ENCODE measurements at regions not wholly inside any gene's neighbourhood (a gene's known extent, or its start where the extent isn't known, plus 50 kb on each side); places are given as distances from the start of the nearest gene placed in this dataset.

DNA sequence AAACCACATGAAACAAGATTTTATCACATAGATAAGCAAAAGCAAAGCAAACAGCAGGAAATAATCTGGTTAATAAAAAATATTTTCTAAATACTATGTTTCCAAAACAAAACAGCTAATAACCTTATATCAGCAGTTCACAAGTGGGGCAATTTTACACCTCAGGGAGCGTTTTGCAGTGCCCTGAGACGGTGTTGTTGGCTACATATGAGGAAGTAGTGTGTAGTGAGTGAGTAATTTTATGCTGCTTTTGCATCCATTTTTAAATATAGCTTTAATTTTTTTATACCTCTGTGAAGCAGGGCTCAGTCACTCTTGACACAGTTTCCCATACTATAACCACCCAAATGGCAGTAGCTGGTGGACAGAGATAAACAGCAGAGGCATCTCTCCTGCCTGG lies 438.5 kb upstream of the B3GAT1 start:
- TF ChIP-seq OSR1 (CRISPR knock-in tag; IDR thresholded peaks at IDR 0.05) (no peak), CSRNP3 (CRISPR knock-in tag; IDR thresholded peaks at IDR 0.05) (no peak), BACH2 (CRISPR knock-in tag; IDR thresholded peaks at IDR 0.05; ENCODE audit: borderline replicate concordance) (no peak), ZNF565 (CRISPR knock-in tag; conservative IDR thresholded peaks at IDR 0.05; ENCODE audit: low read depth) (no peak), ZNF8 (CRISPR knock-in tag; IDR thresholded peaks at IDR 0.05) (no peak), PPARA (CRISPR knock-in tag; IDR thresholded peaks at IDR 0.05; ENCODE audit: borderline replicate concordance) (no peak), ZNF70 (CRISPR knock-in tag; IDR thresholded peaks at IDR 0.05) (no peak), ARNTL (CRISPR knock-in tag; IDR thresholded peaks at IDR 0.05; ENCODE audit: borderline replicate concordance, low read depth) (no peak), PATZ1 (CRISPR knock-in tag; IDR thresholded peaks at IDR 0.05; ENCODE audit: borderline replicate concordance) (no peak), ZFP30 (CRISPR knock-in tag; IDR thresholded peaks at IDR 0.05) (no peak), GLIS3 (CRISPR knock-in tag; IDR thresholded peaks at IDR 0.05) (no peak), ZFP3 (CRISPR knock-in tag; IDR thresholded peaks at IDR 0.05) (no peak), ZC3H10 (CRISPR knock-in tag; IDR thresholded peaks at IDR 0.05) (no peak)
- TF ChIP-seq, protein P1, sequence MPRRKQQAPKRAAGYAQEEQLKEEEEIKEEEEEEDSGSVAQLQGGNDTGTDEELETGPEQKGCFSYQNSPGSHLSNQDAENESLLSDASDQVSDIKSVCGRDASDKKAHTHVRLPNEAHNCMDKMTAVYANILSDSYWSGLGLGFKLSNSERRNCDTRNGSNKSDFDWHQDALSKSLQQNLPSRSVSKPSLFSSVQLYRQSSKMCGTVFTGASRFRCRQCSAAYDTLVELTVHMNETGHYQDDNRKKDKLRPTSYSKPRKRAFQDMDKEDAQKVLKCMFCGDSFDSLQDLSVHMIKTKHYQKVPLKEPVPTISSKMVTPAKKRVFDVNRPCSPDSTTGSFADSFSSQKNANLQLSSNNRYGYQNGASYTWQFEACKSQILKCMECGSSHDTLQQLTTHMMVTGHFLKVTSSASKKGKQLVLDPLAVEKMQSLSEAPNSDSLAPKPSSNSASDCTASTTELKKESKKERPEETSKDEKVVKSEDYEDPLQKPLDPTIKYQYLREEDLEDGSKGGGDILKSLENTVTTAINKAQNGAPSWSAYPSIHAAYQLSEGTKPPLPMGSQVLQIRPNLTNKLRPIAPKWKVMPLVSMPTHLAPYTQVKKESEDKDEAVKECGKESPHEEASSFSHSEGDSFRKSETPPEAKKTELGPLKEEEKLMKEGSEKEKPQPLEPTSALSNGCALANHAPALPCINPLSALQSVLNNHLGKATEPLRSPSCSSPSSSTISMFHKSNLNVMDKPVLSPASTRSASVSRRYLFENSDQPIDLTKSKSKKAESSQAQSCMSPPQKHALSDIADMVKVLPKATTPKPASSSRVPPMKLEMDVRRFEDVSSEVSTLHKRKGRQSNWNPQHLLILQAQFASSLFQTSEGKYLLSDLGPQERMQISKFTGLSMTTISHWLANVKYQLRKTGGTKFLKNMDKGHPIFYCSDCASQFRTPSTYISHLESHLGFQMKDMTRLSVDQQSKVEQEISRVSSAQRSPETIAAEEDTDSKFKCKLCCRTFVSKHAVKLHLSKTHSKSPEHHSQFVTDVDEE (CRISPR knock-in tag; IDR thresholded peaks at IDR 0.05): no peak
- no peak for ATAC-seq

- no peak for ATAC-seq
- TF ChIP-seq RARB (CRISPR knock-in tag; IDR thresholded peaks at IDR 0.05): no peak
- no peak for TF ChIP-seq ZNF565 (CRISPR knock-in tag; conservative IDR thresholded peaks at IDR 0.05; ENCODE audit: low read depth)
- TF ChIP-seq CSRNP3 (CRISPR knock-in tag; IDR thresholded peaks at IDR 0.05): no peak
- no peak for TF ChIP-seq ZFP30 (CRISPR knock-in tag; IDR thresholded peaks at IDR 0.05)
- TF ChIP-seq SNAI2 (CRISPR knock-in tag; IDR thresholded peaks at IDR 0.05): no peak
- TF ChIP-seq TOX (CRISPR knock-in tag; IDR thresholded peaks at IDR 0.05; ENCODE audit: borderline replicate concordance): no peak
- TF ChIP-seq ZNF8 (CRISPR knock-in tag; IDR thresholded peaks at IDR 0.05): no peak
- no peak for TF ChIP-seq CSDC2 (CRISPR knock-in tag; IDR thresholded peaks at IDR 0.05)
- TF ChIP-seq ESRRG (CRISPR knock-in tag; IDR thresholded peaks at IDR 0.05): no peak
- TF ChIP-seq, protein P1 (CRISPR knock-in tag; IDR thresholded peaks at IDR 0.05): no peak
- no peak for TF ChIP-seq PPARA (CRISPR knock-in tag; IDR thresholded peaks at IDR 0.05; ENCODE audit: borderline replicate concordance)
Measured at GRCh38 chr11:134849833-134850232, 437.8 kb upstream of the B3GAT1 start.

- ATAC-seq: no peak
- TF ChIP-seq ZFP3 (CRISPR knock-in tag; IDR thresholded peaks at IDR 0.05) (no peak), ESRRG (CRISPR knock-in tag; IDR thresholded peaks at IDR 0.05) (no peak), PPARA (CRISPR knock-in tag; IDR thresholded peaks at IDR 0.05; ENCODE audit: borderline replicate concordance) (no peak), ZNF70 (CRISPR knock-in tag; IDR thresholded peaks at IDR 0.05) (no peak), OSR1 (CRISPR knock-in tag; IDR thresholded peaks at IDR 0.05) (no peak), SNAI2 (CRISPR knock-in tag; IDR thresholded peaks at IDR 0.05) (no peak), RARB (CRISPR knock-in tag; IDR thresholded peaks at IDR 0.05) (no peak), ZC3H10 (CRISPR knock-in tag; IDR thresholded peaks at IDR 0.05) (no peak), CSRNP3 (CRISPR knock-in tag; IDR thresholded peaks at IDR 0.05) (no peak), ISL1 (CRISPR knock-in tag; IDR thresholded peaks at IDR 0.05) (no peak)
- TF ChIP-seq, protein P1 (CRISPR knock-in tag; IDR thresholded peaks at IDR 0.05): no peak
Measured at GRCh38 chr11:134847083-134847715, 435.2 kb upstream of the B3GAT1 start.
